Mucosa of descending colon (tissue), 3 donors: ENCODE measurements at regions not wholly inside any gene's neighbourhood (a gene's known extent, or its start where the extent isn't known, plus 50 kb on each side); places are given as distances from the start of the nearest gene placed in this dataset.

ENCODE experiments used
- ATAC-seq: fragments of 200-7000 bp; cut with Tn5 transposase; one replicate; pipeline ENCODE4 v1.9.1; 2020; ENCODE audit warnings: mild to moderate bottlenecking, moderate library complexity
- DNase-seq, 3 donors: peaks; one replicate each; pipeline ENCODE4 v3.0.0-alpha.2; 2020
- H3K36me3 ChIP-seq: fragments of 200-600 bp; one replicate; pipeline ENCODE4 v1.8.0; 2021; ENCODE audit warnings: low read depth, mild to moderate bottlenecking
- H3K4me1 ChIP-seq: fragments of 200-600 bp; one replicate; pipeline ENCODE4 v1.8.0; 2021; ENCODE audit warnings: low read depth, mild to moderate bottlenecking
- H3K4me3 ChIP-seq: fragments of 200-600 bp; one replicate; pipeline ENCODE4 v1.8.0; 2021; ENCODE audit warnings: mild to moderate bottlenecking
- H3K9me3 ChIP-seq: fragments of 200-600 bp; one replicate; pipeline ENCODE4 v1.8.0; 2021; ENCODE audit warnings: mild to moderate bottlenecking
- intact Hi-C, 2 donors: fragments of 100-400 bp; cut with DNase I in 1 of 2; cut with micrococcal nuclease in 1 of 2; formaldehyde crosslinking; loops; one replicate each; pipeline versions ENCODE4 v1.11.0 to v1.11.1; 2022; cut with DNase I, micrococcal nuclease
- TF ChIP-seq, protein P1 (sequence below): fragments of 200-600 bp; IDR thresholded peaks from one replicate; pipeline ENCODE4 v1.8.0; 2022; ENCODE audit warnings: antibody characterized with exemption, mild to moderate bottlenecking
- donor health status: DM: no; HTN: no; CAD: no; lungs with moderate emphysema.
- donor health status: DM: no; HTN: no; CAD: no.
- donor health status: DM: no; HTN: yes; CAD: no.

DNA sequence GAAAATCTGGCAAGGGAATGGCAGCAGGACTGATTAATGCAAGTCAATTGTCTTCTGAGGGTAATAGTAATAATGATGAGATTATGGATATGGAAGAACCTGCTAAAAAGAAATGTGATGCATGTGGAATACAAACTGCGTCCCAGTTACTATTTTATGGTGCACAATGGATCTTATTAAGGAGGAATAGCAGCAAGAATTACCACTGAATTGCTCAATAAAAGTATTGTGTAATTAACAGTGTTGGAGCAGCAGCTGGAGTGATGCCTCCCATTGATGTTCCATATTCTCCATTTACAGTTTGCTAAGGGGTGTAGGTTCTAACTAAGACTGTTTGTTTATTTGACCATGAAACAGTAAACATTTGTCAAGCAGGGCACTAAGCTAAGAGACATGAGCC lies 167.9 kb downstream of the HRH4 start:
- Histone ChIP-seq H3K4me1 (no peaks in the 10 kb centered on the region), H3K4me3 (no peak overlapping the region), H3K9me3 (no peaks in the 10 kb centered on the region), H3K36me3 (no peaks in the 10 kb centered on the region)
- ATAC-seq (no peak), DNase-seq (no peak)
- TF ChIP-seq, protein P1, sequence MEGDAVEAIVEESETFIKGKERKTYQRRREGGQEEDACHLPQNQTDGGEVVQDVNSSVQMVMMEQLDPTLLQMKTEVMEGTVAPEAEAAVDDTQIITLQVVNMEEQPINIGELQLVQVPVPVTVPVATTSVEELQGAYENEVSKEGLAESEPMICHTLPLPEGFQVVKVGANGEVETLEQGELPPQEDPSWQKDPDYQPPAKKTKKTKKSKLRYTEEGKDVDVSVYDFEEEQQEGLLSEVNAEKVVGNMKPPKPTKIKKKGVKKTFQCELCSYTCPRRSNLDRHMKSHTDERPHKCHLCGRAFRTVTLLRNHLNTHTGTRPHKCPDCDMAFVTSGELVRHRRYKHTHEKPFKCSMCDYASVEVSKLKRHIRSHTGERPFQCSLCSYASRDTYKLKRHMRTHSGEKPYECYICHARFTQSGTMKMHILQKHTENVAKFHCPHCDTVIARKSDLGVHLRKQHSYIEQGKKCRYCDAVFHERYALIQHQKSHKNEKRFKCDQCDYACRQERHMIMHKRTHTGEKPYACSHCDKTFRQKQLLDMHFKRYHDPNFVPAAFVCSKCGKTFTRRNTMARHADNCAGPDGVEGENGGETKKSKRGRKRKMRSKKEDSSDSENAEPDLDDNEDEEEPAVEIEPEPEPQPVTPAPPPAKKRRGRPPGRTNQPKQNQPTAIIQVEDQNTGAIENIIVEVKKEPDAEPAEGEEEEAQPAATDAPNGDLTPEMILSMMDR, result no peak
- intact Hi-C loops, result no loop called here

DNA sequence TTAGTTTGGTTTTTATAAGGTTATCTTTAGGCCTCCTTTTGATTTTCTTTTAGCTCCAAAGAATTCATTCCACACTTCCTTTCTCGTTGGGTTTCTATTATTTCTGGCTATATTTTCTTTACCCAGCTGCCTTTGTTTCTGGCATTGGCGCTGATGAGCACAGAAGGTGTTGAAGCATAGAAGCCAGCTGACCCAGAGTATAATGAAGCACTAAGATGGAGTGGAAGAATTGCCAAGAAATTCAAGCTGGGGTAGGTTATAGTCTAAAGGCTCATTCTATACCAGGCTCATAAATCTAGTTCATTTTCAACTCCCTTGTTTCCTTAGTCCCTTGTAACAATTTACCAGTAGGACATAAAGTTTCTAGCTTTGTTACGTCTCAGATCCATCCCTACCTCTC lies 169.5 kb downstream of the HRH4 start:
- Histone ChIP-seq H3K36me3 (no peaks in the 10 kb centered on the region), H3K4me3 (no peak overlapping the region), H3K4me1 (no peaks in the 10 kb centered on the region), H3K9me3 (no peaks in the 10 kb centered on the region)
- DNase-seq, result no peak
- no peak for ATAC-seq
- TF ChIP-seq, protein P1, result no peak
- intact Hi-C loops, result no loop called here

DNA sequence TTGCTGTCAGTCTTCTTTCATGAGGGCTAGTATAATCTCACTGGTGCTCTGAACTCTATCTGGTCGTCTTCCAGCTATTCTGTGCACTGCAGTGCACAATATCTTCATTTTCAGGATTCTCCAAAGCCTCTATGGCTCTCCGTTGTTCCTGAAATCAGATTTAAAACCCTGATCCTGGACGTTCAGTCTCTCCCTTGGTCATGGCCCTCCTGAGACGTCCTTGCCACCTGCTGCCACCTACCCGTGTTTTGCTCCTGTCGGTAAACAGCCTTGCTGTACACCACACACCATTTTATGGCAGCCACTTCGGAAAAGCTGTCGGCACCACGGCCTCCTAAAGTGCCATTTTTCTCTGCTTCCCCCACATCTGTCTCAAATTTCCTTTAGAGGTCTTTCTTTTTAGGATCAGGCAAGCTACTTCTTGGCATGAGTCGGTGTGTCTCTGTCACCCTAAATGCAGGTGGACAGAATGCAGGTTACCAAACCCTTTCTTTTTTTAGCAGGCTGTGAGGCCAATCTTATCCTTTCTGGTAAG lies 170.0 kb downstream of the HRH4 start:
- no peak overlapping the region for H3K4me3 ChIP-seq
- ATAC-seq, result no peak
- no peaks in the 10 kb centered on the region for H3K4me1 ChIP-seq
- TF ChIP-seq, protein P1, result no peak
- no peak for DNase-seq
- no peaks in the 10 kb centered on the region for H3K9me3 ChIP-seq
- H3K36me3 ChIP-seq, result no peaks in the 10 kb centered on the region
- intact Hi-C loops, result no loop called here

DNA sequence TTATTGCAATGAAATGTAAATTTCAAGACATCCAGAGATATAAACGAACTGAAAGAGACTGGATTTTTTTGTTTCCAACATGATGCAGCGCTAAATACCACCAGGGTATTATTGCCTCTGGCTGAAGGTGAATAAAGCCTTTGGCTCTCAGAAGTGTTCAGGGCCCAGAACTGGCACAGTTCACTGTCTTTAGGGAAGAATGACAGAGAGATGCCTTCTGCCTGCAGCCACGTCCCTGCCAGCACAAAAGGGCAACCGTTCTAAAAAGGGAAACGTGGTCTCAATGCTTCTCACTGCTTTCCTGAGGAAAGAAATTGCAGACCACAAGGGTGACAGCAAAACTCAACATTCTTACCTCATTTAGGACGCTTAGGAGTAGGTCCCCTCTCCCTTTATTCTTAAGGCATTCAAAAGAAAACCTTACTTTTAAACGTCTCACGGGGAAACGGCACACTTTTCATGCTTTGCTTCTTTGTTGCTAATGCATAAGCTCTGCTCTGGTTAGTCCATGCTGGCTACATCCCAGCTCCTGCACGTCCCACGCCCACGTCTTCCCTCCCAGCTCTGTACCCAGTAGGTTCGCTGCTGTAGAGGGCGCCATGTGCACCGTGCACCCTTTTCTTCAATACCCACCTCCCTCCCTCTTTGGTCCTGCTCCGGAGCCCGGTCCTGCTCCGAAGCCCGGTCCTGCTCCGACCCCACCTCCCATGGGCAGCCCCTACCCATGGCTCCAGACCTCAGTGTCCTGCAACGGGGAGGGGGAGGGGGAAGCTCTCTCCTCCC lies 171.0 kb downstream of the HRH4 start:
- DNase-seq (no peak), ATAC-seq (no peak)
- TF ChIP-seq, protein P1, result no peak
- H3K4me3 ChIP-seq, result no peak overlapping the region
- H3K9me3 ChIP-seq, result no peaks in the 10 kb centered on the region
- intact Hi-C loops, result no loop called here
- no peaks in the 10 kb centered on the region for H3K36me3 ChIP-seq
- H3K4me1 ChIP-seq, result no peaks in the 10 kb centered on the region

DNA sequence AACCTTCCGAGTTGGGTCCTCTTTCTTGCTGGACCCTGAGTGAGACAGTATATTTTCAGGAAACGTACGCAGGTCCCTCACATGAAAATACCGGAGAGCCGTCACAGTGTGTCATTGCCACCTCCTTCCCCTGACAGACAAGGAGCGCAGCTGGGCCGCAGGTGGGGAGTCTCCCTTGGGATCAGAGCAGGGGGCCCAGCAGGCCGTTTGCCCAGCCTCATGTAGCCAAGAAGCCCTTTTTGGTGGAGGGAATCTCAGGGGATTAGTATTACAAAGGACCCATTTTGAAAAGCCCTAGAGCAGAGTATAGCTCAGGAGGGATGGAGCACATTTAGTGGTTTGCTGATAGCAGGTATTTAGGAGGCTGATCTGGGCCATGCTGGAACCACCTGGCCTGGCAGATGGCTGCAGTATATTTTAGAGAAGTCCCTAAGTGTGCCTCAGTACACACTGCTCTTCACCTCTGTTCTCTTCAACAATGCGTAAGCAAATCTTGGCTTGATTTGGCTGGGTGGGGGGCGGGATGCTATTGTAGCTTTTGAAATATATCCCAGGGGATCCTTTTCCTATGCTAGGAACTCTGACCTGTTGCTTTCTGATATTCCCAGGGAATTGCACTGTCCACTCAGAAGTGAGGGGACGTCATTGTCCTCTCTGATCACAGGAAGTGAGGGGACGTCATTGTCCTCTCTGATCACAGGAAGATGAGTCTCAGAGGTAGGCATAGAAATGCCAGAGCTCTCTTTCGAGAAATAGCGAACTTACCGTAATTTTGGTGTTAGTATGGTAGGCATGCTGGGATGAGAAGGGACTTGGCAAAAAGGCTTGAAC lies 171.9 kb downstream of the HRH4 start:
- DNase-seq (no peak), ATAC-seq (no peak)
- no peaks in the 10 kb centered on the region for H3K4me1 ChIP-seq
- H3K9me3 ChIP-seq, result no peaks in the 10 kb centered on the region
- TF ChIP-seq, protein P1, result no peak
- H3K4me3 ChIP-seq, result no peak overlapping the region
- intact Hi-C loops, result no loop called here
- H3K36me3 ChIP-seq, result no peaks in the 10 kb centered on the region
